ENCODE measurements at regions not wholly inside any gene's neighbourhood (a gene's known extent, or its start where the extent isn't known, plus 50 kb on each side); places are given as distances from the start of the nearest gene placed in this dataset.

DNA sequence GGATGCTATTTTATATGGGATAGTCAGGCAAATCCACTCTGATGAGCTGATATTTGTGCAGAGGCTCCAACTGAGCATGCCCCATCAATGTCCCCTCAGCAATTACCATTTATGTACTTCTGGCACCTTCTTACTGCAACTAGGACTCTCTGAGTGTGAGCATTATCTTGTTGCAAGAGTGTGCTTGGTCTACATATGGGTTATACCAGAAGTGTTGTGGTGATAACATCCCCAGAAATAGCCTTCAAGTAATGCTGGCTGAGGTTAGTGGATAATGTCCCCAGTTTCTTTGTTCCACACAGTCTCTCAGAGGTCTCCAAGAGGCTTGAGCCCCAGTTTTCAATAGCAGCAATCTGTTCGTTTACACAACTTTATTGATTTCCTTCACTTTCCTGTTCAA is 408.6 kb downstream of the JRKL start:
- TF ChIP-seq POLR2A (IDR thresholded peaks at IDR 0.05) = no peak
- no peak for TF ChIP-seq CTCF (IDR thresholded peaks at IDR 0.05)
- TF ChIP-seq POLR2AphosphoS5 (IDR thresholded peaks at IDR 0.05) = no peak
- no peak for TF ChIP-seq EP300 (IDR thresholded peaks at IDR 0.05)
- 24 to 57% methylated on average over 1 of the region's 1 CpG for WGBS, 2 donors
- Histone ChIP-seq H3K4me3 (no peak overlapping the region), H3K9me3 (peaks cover 0 to 2% (median 0%) of the 10 kb centered on the region in 4 donors), H3K4me1 (no peaks in the 10 kb centered on the region), H3K27me3 (no peaks in the 10 kb centered on the region), H3K36me3 (no peaks in the 10 kb centered on the region), H3K27ac (no peak overlapping the region)
- intact Hi-C loops (cut with DNase I) = no loop called here
- no peak for DNase-seq

- no peak for DNase-seq
- intact Hi-C loops (cut with DNase I) = no loop called here
- Histone ChIP-seq H3K27ac (no peak overlapping the region), H3K27me3 (no peaks in the 10 kb centered on the region), H3K36me3 (no peaks in the 10 kb centered on the region), H3K9me3 (no peaks in the 10 kb centered on the region), H3K4me1 (no peaks in the 10 kb centered on the region), H3K4me3 (no peak overlapping the region)
- TF ChIP-seq POLR2AphosphoS5 (IDR thresholded peaks at IDR 0.05) (no peak), EP300 (IDR thresholded peaks at IDR 0.05) (no peak), CTCF (IDR thresholded peaks at IDR 0.05) (no peak), POLR2A (IDR thresholded peaks at IDR 0.05) (no peak)
- 53 to 73% methylated on average over 3 of the region's 3 CpGs for WGBS, 2 donors
Observed at GRCh38 chr11:96815236-96815635, 425.4 kb downstream of the JRKL start.

DNA sequence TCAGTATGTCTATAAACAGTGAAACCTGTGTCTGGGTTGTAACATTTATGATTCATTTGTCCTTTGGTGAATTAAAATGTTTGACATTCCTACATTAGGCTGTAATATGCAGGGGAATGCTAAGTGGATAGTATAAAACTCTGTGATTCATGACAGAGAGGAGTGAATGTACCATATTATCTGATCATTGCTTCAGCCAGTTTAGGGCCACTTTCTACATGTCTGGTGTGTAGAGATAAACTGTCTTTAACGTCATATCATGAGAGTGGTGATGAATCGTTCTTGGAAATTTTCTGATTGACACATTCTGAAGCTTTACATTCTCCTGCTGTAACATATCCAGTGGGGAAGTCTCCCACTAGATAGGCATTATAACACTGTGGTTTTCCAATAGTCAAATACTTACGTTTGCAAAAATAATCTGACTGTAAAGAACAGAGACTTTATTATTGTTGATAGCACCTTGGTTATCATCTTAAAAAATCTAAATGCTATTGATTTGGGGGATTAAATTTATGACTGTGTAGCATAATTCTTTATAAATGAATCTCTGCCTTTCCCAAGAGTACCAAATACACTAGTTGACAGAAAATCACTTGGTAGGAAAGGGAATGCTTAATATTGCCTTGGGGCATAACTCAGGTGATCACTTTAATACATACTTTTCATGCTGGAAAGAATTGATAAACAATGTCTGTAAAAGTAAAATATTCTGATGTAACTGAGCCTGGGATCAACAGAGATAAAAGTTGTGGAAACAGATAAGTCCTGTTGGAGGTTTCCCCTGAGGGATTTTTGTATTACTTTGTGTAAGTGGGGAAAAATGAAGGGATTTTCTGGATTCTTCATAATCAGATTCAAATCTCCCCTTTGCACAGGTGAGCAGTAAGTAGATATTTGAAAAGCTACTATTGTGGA is 427.9 kb downstream of the JRKL start:
- H3K36me3 ChIP-seq = no peaks in the 10 kb centered on the region
- 62 to 67% methylated on average over 3 of the region's 3 CpGs for whole genome bisulfite sequencing, 2 donors
- H3K4me1 ChIP-seq = no peaks in the 10 kb centered on the region
- no peaks in the 10 kb centered on the region for H3K27me3 ChIP-seq
- intact Hi-C loops (cut with DNase I) = no loop called here
- no peak overlapping the region for H3K4me3 ChIP-seq
- DNase-seq = no peak
- TF ChIP-seq CTCF (IDR thresholded peaks at IDR 0.05) = no peak
- TF ChIP-seq POLR2AphosphoS5 (IDR thresholded peaks at IDR 0.05) = no peak
- TF ChIP-seq EP300 (IDR thresholded peaks at IDR 0.05) = no peak
- TF ChIP-seq POLR2A (IDR thresholded peaks at IDR 0.05) = no peak
- H3K9me3 ChIP-seq = no peaks in the 10 kb centered on the region
- no peak overlapping the region for H3K27ac ChIP-seq

DNA sequence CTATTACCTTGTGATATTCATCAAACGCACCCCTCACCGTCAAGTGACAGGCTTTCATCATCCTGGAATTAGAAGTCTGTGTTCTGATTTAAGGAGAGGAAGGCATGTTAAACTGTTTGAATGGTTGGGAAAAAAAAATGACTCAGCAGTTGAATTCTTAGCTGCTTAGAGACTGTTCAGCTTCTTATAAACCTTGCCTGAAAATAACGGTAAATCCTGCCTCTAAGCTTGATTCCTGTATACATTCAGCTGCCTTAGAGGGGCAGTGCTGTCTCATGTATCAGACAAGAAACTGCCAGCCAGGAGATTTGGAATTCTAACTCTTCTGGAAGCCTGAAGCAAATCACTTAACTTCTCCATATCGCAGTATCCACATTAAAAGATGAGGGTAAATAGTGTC is 437.4 kb downstream of the JRKL start:
- Histone ChIP-seq H3K36me3 (no peaks in the 10 kb centered on the region), H3K9me3 (no peaks in the 10 kb centered on the region), H3K4me1 (no peaks in the 10 kb centered on the region), H3K4me3 (no peak overlapping the region), H3K27ac (no peak overlapping the region), H3K27me3 (no peaks in the 10 kb centered on the region)
- WGBS, 2 donors = 67 to 78% methylated on average over 4 of the region's 4 CpGs
- TF ChIP-seq POLR2A (IDR thresholded peaks at IDR 0.05) (no peak), EP300 (IDR thresholded peaks at IDR 0.05) (no peak), CTCF (IDR thresholded peaks at IDR 0.05) (no peak), POLR2AphosphoS5 (IDR thresholded peaks at IDR 0.05) (no peak)
- DNase-seq = no peak
- intact Hi-C loops (cut with DNase I) = no loop called here

Measured in sigmoid colon (tissue), 6 donors.